SK-MEL-5 (cell line): ENCODE measurements at regions not wholly inside any gene's neighbourhood (a gene's known extent, or its start where the extent isn't known, plus 50 kb on each side); places are given as distances from the start of the nearest gene placed in this dataset.
"Not testable (repeated sequence)": the region's sequence is repeated elsewhere in the genome, so short reads cannot be mapped to it uniquely, and the experiment has no call there.

ENCODE experiments used
- DNase-seq: peaks from one replicate; pipeline ENCODE4 v3.0.0-alpha.2; 2016; ENCODE audit warnings: low read depth, low spot score
- in situ Hi-C: cut with HindIII; loops from 2 replicates; pipeline ENCODE4 v1.10.0; 2016; ENCODE audit warnings: low sequenced_read_pairs, high pct_unique_total_duplicates, low pct_unique_long_range_greater_than_20kb

GRCh38 chrX:129026202-129026601 lies 497.1 kb downstream of the SMARCA1 start:
- in situ Hi-C loops = no loop called here
- DNase-seq = no peak

- no peak for DNase-seq
- in situ Hi-C loops = no loop called here
Observed at GRCh38 chrX:129025376-129025775, 497.9 kb downstream of the SMARCA1 start.

- in situ Hi-C loops = no loop called here
- DNase-seq = no peak
Observed at GRCh38 chrX:129019412-129019811, 503.9 kb downstream of the SMARCA1 start.

GRCh38 chrX:129015381-129015780 lies 507.9 kb downstream of the SMARCA1 start:
- DNase-seq = no peak
- in situ Hi-C loops = no loop called here

- peak; percentile 9 for DNase-seq
- in situ Hi-C loops = no loop called here
Observed at GRCh38 chrX:129013574-129013973, 509.7 kb downstream of the SMARCA1 start.

GRCh38 chrX:129007631-129008030 lies 515.7 kb downstream of the SMARCA1 start:
- in situ Hi-C loops = no loop called here
- no peak for DNase-seq

GRCh38 chrX:129006491-129006890 lies 516.8 kb downstream of the SMARCA1 start:
- DNase-seq = no peak
- in situ Hi-C loops = no loop called here

GRCh38 chrX:129000797-129001196 lies 522.5 kb downstream of the SMARCA1 start:
- no peak for DNase-seq
- in situ Hi-C loops = no loop called here

- in situ Hi-C loops = no loop called here
Observed at GRCh38 chrX:129000018-129000417, 523.3 kb downstream of the SMARCA1 start.

GRCh38 chrX:128992107-128992971 lies 531.0 kb downstream of the SMARCA1 start:
- in situ Hi-C loops = no loop called here
- peak; percentile 17 for DNase-seq

More at GRCh38 chrX:129000018-129000417, 523.3 kb downstream of the SMARCA1 start:
- no peak for DNase-seq

GRCh38 chrX:128975745-128976144 lies 547.5 kb downstream of the SMARCA1 start:
- in situ Hi-C loops = no loop called here
- DNase-seq = peak; percentile 45

GRCh38 chrX:128973033-128973432 lies 550.3 kb downstream of the SMARCA1 start:
- DNase-seq = no peak
- in situ Hi-C loops = no loop called here

- no peak for DNase-seq
- in situ Hi-C loops = no loop called here
Observed at GRCh38 chrX:128961290-128961689, 562.0 kb downstream of the SMARCA1 start.

- in situ Hi-C loops, DNase-seq: not testable (repeated sequence)
Observed at GRCh38 chrX:128954697-128955096, 568.6 kb downstream of the SMARCA1 start.

GRCh38 chrX:128931071-128931470 lies 592.2 kb downstream of the SMARCA1 start:
- no peak for DNase-seq
- in situ Hi-C loops = no loop called here

GRCh38 chrX:128929271-128930057 lies 593.8 kb downstream of the SMARCA1 start:
- in situ Hi-C loops = no loop called here
- DNase-seq = no peak

GRCh38 chrX:128928636-128929035 lies 594.7 kb downstream of the SMARCA1 start:
- in situ Hi-C loops = no loop called here

GRCh38 chrX:128927363-128927762 lies 595.9 kb downstream of the SMARCA1 start:
- no peak for DNase-seq
- in situ Hi-C loops = no loop called here

More at GRCh38 chrX:128928636-128929035, 594.7 kb downstream of the SMARCA1 start:
- DNase-seq = no peak

GRCh38 chrX:128906753-128907152 lies 616.5 kb downstream of the SMARCA1 start:
- in situ Hi-C loops = no loop called here
- DNase-seq = no peak
